ENCODE measurements at regions not wholly inside any gene's neighbourhood (a gene's known extent, or its start where the extent isn't known, plus 50 kb on each side); places are given as distances from the start of the nearest gene placed in this dataset.

DNA sequence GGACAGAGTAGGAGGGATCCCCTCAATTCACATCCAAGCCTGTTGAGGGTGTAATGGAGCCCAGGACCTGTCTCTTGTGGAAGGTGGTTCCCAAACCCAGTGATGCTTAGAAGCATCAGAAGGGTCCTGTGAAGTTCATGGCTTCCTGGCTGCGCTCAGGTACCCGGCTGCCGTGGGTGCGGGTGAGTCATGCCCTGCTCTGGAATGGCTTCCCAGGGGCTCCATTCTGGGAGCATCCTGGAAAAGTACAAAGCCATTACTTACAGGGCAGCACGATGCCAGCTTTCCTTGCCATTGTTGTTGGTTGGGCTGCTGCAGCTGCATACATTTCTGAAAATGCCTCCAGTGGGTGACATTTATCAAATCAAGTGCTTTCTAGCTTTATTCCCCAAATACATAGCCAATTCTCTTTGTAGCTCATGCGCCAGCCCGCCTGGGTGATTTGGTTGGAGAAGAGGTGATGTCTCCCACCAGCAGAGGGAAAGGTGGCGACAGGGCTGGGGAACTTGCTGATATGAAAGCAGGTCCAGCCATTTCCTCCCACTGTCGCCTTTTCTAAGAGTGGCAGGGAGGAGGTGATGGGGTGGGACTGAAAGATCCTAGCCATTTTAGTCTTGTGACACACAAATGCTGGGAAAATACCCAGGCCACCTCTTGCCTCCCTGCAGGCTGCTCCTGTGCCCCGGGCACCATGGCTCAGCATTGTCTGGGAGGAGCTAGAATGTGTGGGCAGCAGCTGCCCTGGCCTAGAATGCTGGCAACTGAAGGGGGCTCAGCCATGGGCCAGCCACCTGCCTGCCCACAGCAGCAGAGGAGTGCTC is 65.9 kb upstream of the HPCAL1 start:
- TF ChIP-seq ZC3H10 (CRISPR knock-in tag; IDR thresholded peaks at IDR 0.05) = no peak
- TF ChIP-seq ISL1 (CRISPR knock-in tag; IDR thresholded peaks at IDR 0.05) = no peak
- no peak for TF ChIP-seq SNAI2 (CRISPR knock-in tag; IDR thresholded peaks at IDR 0.05)
- TF ChIP-seq RARB (CRISPR knock-in tag; IDR thresholded peaks at IDR 0.05) = no peak
- TF ChIP-seq, protein P1, sequence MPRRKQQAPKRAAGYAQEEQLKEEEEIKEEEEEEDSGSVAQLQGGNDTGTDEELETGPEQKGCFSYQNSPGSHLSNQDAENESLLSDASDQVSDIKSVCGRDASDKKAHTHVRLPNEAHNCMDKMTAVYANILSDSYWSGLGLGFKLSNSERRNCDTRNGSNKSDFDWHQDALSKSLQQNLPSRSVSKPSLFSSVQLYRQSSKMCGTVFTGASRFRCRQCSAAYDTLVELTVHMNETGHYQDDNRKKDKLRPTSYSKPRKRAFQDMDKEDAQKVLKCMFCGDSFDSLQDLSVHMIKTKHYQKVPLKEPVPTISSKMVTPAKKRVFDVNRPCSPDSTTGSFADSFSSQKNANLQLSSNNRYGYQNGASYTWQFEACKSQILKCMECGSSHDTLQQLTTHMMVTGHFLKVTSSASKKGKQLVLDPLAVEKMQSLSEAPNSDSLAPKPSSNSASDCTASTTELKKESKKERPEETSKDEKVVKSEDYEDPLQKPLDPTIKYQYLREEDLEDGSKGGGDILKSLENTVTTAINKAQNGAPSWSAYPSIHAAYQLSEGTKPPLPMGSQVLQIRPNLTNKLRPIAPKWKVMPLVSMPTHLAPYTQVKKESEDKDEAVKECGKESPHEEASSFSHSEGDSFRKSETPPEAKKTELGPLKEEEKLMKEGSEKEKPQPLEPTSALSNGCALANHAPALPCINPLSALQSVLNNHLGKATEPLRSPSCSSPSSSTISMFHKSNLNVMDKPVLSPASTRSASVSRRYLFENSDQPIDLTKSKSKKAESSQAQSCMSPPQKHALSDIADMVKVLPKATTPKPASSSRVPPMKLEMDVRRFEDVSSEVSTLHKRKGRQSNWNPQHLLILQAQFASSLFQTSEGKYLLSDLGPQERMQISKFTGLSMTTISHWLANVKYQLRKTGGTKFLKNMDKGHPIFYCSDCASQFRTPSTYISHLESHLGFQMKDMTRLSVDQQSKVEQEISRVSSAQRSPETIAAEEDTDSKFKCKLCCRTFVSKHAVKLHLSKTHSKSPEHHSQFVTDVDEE (CRISPR knock-in tag; IDR thresholded peaks at IDR 0.05) = no peak
- no peak for TF ChIP-seq CSDC2 (CRISPR knock-in tag; IDR thresholded peaks at IDR 0.05)
- TF ChIP-seq ZNF565 (CRISPR knock-in tag; conservative IDR thresholded peaks at IDR 0.05; ENCODE audit: low read depth) = no peak
- TF ChIP-seq TCF4 (CRISPR knock-in tag; IDR thresholded peaks at IDR 0.05; ENCODE audit: borderline replicate concordance) = no peak
- no peak for TF ChIP-seq BACH2 (CRISPR knock-in tag; IDR thresholded peaks at IDR 0.05; ENCODE audit: borderline replicate concordance)
- no peak for TF ChIP-seq ZNF8 (CRISPR knock-in tag; IDR thresholded peaks at IDR 0.05)
- TF ChIP-seq PPARA (CRISPR knock-in tag; IDR thresholded peaks at IDR 0.05; ENCODE audit: borderline replicate concordance) = no peak
- ATAC-seq = no peak

DNA sequence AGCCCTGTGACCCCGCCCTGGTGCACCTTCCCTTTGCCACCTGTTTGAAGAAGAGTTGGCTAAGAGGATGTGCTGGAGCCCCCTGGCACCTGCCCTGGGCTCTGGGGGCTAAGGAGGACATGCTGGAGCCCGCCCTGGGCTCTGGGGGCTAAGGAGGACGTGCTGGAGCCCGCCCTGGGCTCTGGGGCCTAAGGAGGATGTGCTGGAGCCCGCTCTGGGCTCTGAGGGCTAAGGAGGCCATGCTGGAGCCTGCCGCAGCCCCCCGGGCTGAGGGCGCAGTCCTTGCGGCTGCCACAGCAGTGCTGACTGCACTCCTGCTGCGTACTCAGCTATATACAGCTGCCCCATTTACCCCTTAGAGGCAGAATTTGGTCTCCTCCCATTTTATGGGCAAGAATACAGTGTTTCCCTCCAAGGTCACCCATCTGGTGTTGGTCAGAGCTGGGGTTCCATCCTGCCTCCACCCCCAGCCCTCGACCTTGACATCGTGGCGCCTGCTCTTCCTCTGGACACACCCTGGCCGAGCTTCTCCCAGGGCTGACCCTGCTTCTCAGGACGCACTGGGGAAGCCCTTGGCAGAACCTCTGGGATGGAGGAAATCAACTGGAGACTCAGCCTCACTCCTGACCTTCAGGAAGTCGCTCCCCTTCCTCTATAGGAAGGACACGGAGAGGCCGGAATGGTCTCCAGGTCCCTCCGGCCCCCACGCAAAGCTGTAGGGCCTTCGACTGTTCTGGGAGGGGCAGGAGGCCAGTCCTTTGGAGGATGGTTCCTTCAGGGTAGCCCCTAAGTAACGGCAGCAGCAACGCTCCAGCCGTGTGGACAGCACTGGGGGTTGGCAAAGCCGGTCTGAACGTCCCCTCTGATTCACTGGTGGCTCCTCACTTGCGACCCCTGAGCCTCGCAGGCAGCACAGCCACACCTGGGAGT is 65.0 kb upstream of the HPCAL1 start:
- TF ChIP-seq ESRRG (CRISPR knock-in tag; IDR thresholded peaks at IDR 0.05) = no peak
- TF ChIP-seq, protein P1 (CRISPR knock-in tag; IDR thresholded peaks at IDR 0.05) = no peak
- no peak for TF ChIP-seq ZNF565 (CRISPR knock-in tag; conservative IDR thresholded peaks at IDR 0.05; ENCODE audit: low read depth)
- no peak for TF ChIP-seq ZNF8 (CRISPR knock-in tag; IDR thresholded peaks at IDR 0.05)
- TF ChIP-seq OSR1 (CRISPR knock-in tag; IDR thresholded peaks at IDR 0.05) = no peak
- TF ChIP-seq, protein P2, sequence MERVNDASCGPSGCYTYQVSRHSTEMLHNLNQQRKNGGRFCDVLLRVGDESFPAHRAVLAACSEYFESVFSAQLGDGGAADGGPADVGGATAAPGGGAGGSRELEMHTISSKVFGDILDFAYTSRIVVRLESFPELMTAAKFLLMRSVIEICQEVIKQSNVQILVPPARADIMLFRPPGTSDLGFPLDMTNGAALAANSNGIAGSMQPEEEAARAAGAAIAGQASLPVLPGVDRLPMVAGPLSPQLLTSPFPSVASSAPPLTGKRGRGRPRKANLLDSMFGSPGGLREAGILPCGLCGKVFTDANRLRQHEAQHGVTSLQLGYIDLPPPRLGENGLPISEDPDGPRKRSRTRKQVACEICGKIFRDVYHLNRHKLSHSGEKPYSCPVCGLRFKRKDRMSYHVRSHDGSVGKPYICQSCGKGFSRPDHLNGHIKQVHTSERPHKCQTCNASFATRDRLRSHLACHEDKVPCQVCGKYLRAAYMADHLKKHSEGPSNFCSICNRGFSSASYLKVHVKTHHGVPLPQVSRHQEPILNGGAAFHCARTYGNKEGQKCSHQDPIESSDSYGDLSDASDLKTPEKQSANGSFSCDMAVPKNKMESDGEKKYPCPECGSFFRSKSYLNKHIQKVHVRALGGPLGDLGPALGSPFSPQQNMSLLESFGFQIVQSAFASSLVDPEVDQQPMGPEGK (CRISPR knock-in tag; IDR thresholded peaks at IDR 0.05; ENCODE audit: borderline replicate concordance) = no peak
- no peak for TF ChIP-seq TCF4 (CRISPR knock-in tag; IDR thresholded peaks at IDR 0.05; ENCODE audit: borderline replicate concordance)
- TF ChIP-seq ZFP3 (CRISPR knock-in tag; IDR thresholded peaks at IDR 0.05) = no peak
- no peak for TF ChIP-seq ARNTL (CRISPR knock-in tag; IDR thresholded peaks at IDR 0.05; ENCODE audit: borderline replicate concordance, low read depth)
- TF ChIP-seq ZC3H10 (CRISPR knock-in tag; IDR thresholded peaks at IDR 0.05) = no peak
- no peak for TF ChIP-seq ZNF70 (CRISPR knock-in tag; IDR thresholded peaks at IDR 0.05)
- TF ChIP-seq ISL1 (CRISPR knock-in tag; IDR thresholded peaks at IDR 0.05) = no peak
- TF ChIP-seq CSDC2 (CRISPR knock-in tag; IDR thresholded peaks at IDR 0.05) = no peak
- TF ChIP-seq, protein P3, sequence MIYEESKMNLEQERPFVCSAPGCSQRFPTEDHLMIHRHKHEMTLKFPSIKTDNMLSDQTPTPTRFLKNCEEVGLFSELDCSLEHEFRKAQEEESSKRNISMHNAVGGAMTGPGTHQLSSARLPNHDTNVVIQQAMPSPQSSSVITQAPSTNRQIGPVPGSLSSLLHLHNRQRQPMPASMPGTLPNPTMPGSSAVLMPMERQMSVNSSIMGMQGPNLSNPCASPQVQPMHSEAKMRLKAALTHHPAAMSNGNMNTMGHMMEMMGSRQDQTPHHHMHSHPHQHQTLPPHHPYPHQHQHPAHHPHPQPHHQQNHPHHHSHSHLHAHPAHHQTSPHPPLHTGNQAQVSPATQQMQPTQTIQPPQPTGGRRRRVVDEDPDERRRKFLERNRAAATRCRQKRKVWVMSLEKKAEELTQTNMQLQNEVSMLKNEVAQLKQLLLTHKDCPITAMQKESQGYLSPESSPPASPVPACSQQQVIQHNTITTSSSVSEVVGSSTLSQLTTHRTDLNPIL (CRISPR knock-in tag; IDR thresholded peaks at IDR 0.05; ENCODE audit: low read depth) = no peak
- TF ChIP-seq BACH2 (CRISPR knock-in tag; IDR thresholded peaks at IDR 0.05; ENCODE audit: borderline replicate concordance) = no peak
- no peak for TF ChIP-seq PPARA (CRISPR knock-in tag; IDR thresholded peaks at IDR 0.05; ENCODE audit: borderline replicate concordance)
- TF ChIP-seq, protein P4, sequence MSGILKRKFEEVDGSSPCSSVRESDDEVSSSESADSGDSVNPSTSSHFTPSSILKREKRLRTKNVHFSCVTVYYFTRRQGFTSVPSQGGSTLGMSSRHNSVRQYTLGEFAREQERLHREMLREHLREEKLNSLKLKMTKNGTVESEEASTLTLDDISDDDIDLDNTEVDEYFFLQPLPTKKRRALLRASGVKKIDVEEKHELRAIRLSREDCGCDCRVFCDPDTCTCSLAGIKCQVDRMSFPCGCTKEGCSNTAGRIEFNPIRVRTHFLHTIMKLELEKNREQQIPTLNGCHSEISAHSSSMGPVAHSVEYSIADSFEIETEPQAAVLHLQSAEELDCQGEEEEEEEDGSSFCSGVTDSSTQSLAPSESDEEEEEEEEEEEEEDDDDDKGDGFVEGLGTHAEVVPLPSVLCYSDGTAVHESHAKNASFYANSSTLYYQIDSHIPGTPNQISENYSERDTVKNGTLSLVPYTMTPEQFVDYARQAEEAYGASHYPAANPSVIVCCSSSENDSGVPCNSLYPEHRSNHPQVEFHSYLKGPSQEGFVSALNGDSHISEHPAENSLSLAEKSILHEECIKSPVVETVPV (CRISPR knock-in tag; IDR thresholded peaks at IDR 0.05) = no peak
- ATAC-seq = no peak

All from SK-N-SH treated with all-trans-retinoic acid at 6 μM for 48 hours (cell line).